ENCODE measurements at regions not wholly inside any gene's neighbourhood (a gene's known extent, or its start where the extent isn't known, plus 50 kb on each side); places are given as distances from the start of the nearest gene placed in this dataset.
A peak's percentile ranks its signal among the peaks of the same experiment; 100 is the strongest.

DNA sequence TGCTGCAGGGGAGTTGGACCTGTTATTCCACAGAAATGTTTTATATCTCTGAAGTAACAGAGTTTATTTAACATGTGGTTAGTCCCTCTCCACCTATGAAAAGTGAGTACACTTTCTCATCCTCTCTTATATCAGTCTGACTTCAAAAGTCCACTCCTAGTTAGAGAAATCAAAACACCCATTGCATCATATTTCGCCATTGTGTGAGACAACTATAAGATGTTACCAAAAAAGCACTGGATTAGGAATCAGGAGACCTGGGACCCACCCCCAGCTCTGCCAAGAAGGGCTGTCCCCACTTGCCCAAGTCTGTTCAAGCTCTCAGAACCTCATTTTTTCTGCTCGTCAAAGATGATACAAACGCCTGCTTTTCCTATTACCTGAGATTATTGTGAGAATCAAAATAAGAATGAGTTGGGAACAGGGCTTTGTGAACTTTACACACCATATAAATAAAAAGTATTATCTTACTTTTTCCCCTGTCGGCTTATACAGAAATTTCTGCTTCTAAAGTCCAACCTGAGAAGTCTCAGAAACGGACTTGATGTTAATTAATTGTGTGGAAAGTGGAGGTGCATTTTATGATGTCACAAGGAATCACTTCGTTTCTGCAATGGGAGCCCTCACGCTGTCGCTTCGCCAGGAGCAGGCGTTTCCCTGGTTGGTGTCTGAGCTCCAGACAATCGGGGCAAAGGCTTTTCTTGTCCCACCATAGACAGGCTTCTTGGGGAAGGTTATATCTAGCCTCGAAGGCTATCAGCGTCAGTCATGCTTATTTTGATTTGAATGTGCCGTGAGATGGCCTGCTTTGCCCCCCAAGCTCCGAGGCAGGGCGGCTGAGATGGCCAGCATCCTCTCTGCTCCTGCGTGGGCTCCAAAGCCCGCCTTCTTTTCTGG lies 89.6 kb upstream of the ZNF516 start:
- no peak overlapping the region for H3K4me3 ChIP-seq (ENCODE audit: low read depth in 2 of 2, low read length in 2 of 2)
- BruUV-seq (replicated peaks), result no TSS peak
- H3K27ac ChIP-seq (ENCODE audit: low read length), result no peak overlapping the region
- H3K4me1 ChIP-seq (ENCODE audit: control insufficient read depth, insufficient read depth, low read length), result peaks cover 5% of the 10 kb centered on the region; the same call in 1 of the 2 replicates
- TF ChIP-seq REST (IDR thresholded peaks at IDR 0.05; ENCODE audit: insufficient read depth in 1 of 2, low read depth in 2 of 2, low read length in 1 of 2) (no peak), SIN3A (IDR thresholded peaks at IDR 0.05; ENCODE audit: borderline replicate concordance, insufficient read depth, low read depth, low read length) (no peak), CTCF (IDR thresholded peaks at IDR 0.05) (no peak), POLR2AphosphoS5 (IDR thresholded peaks at IDR 0.05; ENCODE audit: low read depth, low read length) (no peak), TCF7L2 (IDR thresholded peaks at IDR 0.05; ENCODE audit: low read depth, low read length) (no peak)
- H3K36me3 ChIP-seq (ENCODE audit: control insufficient read depth, insufficient read depth, low read length), result no peaks in the 10 kb centered on the region
- in situ Hi-C loops (cut with HindIII; ENCODE audit: low pct_unique_long_range_greater_than_20kb, low sequenced_read_pairs) (no loop called here), intact Hi-C loops (cut with micrococcal nuclease; ENCODE audit: unreplicated experiment) (no loop called here)
- CTCF ChIA-PET, result no interaction called here
- POLR2A ChIA-PET, result no interaction called here
- no peak for ATAC-seq
- H3K9me3 ChIP-seq (ENCODE audit: control insufficient read depth, insufficient read depth, low read depth, low read length), result no peaks in the 10 kb centered on the region
- peaks cover 35% of the 10 kb centered on the region for H3K27me3 ChIP-seq (ENCODE audit: control insufficient read depth, insufficient read depth, low read length)
- no peak for DNase-seq (ENCODE audit: low read depth, low spot score)

DNA sequence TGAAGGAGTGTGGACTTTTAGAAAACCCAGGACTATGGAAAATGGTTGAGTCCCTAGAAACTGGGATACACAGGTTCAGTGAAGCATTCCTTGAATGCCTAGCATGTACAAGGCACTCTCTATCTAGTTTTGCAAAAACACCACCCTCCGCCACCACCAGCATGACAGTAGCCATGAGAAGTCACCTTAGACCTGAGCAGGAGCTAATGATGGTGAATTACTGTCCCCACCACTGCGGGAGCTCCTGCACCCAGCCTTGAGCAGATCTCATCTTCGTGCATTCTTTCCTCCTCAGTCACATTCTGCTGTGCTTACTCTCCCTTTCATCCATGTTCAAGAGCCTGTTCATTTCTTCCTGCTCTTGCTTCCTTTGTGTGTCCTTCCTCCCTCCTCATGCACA lies 86.2 kb upstream of the ZNF516 start:
- ChIA-PET POLR2A (interaction anchor here (0.6 kb wide), 1 partner anchor 1085 kb away, joined by 5 read pairs; no protein-coding TSS in a partner anchor), CTCF (no interaction called here)
- in situ Hi-C loops (cut with HindIII; ENCODE audit: low pct_unique_long_range_greater_than_20kb, low sequenced_read_pairs), result no loop called here
- DNase-seq (ENCODE audit: low read depth, low spot score), result no peak
- no TSS peak for BruUV-seq (replicated peaks)
- no peaks in the 10 kb centered on the region for H3K9me3 ChIP-seq (ENCODE audit: control insufficient read depth, insufficient read depth, low read depth, low read length)
- H3K4me3 ChIP-seq (ENCODE audit: low read depth in 2 of 2, low read length in 2 of 2), result no peak overlapping the region
- peaks cover 24% of the 10 kb centered on the region for H3K27me3 ChIP-seq (ENCODE audit: control insufficient read depth, insufficient read depth, low read length)
- ATAC-seq, result 0 out of 2 replicates have a peak, but pooled peaks have one; percentile 11
- intact Hi-C loops (cut with micrococcal nuclease; ENCODE audit: unreplicated experiment), result no loop called here
- no peaks in the 10 kb centered on the region for H3K4me1 ChIP-seq (ENCODE audit: control insufficient read depth, insufficient read depth, low read length)
- no peak for TF ChIP-seq REST (IDR thresholded peaks at IDR 0.05; ENCODE audit: insufficient read depth in 1 of 2, low read depth in 2 of 2, low read length in 1 of 2)
- no peak for TF ChIP-seq CTCF (IDR thresholded peaks at IDR 0.05)
- H3K36me3 ChIP-seq (ENCODE audit: control insufficient read depth, insufficient read depth, low read length), result no peaks in the 10 kb centered on the region
- H3K27ac ChIP-seq (ENCODE audit: low read length), result no peak overlapping the region
